ENCODE measurements at regions not wholly inside any gene's neighbourhood (a gene's known extent, or its start where the extent isn't known, plus 50 kb on each side); places are given as distances from the start of the nearest gene placed in this dataset.
A peak's percentile ranks its signal among the peaks of the same experiment; 100 is the strongest.

- H3K9me3 ChIP-seq, result peaks cover 0 to 17% (median 0%) of the 10 kb centered on the region in 12 donors
- intact Hi-C loops (cut with DNase I), result no loop called here
- H3K4me1 ChIP-seq, result no peaks in the 10 kb centered on the region
- DNase-seq (no peak), ATAC-seq (no peak)
- H3K4me3 ChIP-seq, result no peak overlapping the region
- H3K27me3 ChIP-seq, result no peaks in the 10 kb centered on the region
- no peak overlapping the region for H3K27ac ChIP-seq
- 5 to 29% (median 12%) methylated on average over 1 of the region's 1 CpG for WGBS, 4 donors
- H3K36me3 ChIP-seq, result no peaks in the 10 kb centered on the region
- TF ChIP-seq POLR2A (IDR thresholded peaks at IDR 0.05) (no peak), CTCF (IDR thresholded peaks at IDR 0.05) (no peak)
Observed at GRCh38 chr1:71324671-71325267, 243.9 kb upstream of the ZRANB2 start.

GRCh38 chr1:71312545-71312944, 231.7 kb upstream of the ZRANB2 start:
- WGBS, 4 donors, result 42 to 61% (median 52%) methylated on average over 2 of the region's 2 CpGs
- Histone ChIP-seq H3K9me3 (peaks cover 0 to 21% (median 0%) of the 10 kb centered on the region in 12 donors), H3K4me1 (no peaks in the 10 kb centered on the region), H3K27me3 (no peaks in the 10 kb centered on the region), H3K4me3 (peak overlapping the region in 1 of 12 donors; percentile 1), H3K36me3 (no peaks in the 10 kb centered on the region), H3K27ac (no peak overlapping the region)
- ATAC-seq (no peak), DNase-seq (no peak)
- TF ChIP-seq CTCF (IDR thresholded peaks at IDR 0.05) (no peak), POLR2A (IDR thresholded peaks at IDR 0.05) (no peak)
- intact Hi-C loops (cut with DNase I), result no loop called here

GRCh38 chr1:71311376-71311775, 230.5 kb upstream of the ZRANB2 start:
- peaks cover 0 to 21% (median 0%) of the 10 kb centered on the region in 12 donors for H3K9me3 ChIP-seq
- H3K4me3 ChIP-seq, result no peak overlapping the region
- no peaks in the 10 kb centered on the region for H3K36me3 ChIP-seq
- TF ChIP-seq POLR2A (IDR thresholded peaks at IDR 0.05) (no peak), CTCF (IDR thresholded peaks at IDR 0.05) (no peak)
- WGBS, 4 donors, result 49 to 60% (median 57%) methylated on average over 1 of the region's 1 CpG
- no peak for ATAC-seq
- H3K27me3 ChIP-seq, result no peaks in the 10 kb centered on the region
- no peaks in the 10 kb centered on the region for H3K4me1 ChIP-seq
- no peak overlapping the region for H3K27ac ChIP-seq
- intact Hi-C loops (cut with DNase I), result no loop called here
- DNase-seq, result no peak

- DNase-seq (peak in 2 of 5 donors; percentile 21 to 22), ATAC-seq (peak in 1 of 4 donors; percentile 54)
- Histone ChIP-seq H3K4me1 (no peaks in the 10 kb centered on the region), H3K27ac (no peak overlapping the region), H3K4me3 (no peak overlapping the region), H3K9me3 (no peaks in the 10 kb centered on the region), H3K36me3 (no peaks in the 10 kb centered on the region), H3K27me3 (no peaks in the 10 kb centered on the region)
- intact Hi-C loops (cut with DNase I), result no loop called here
- TF ChIP-seq POLR2A (IDR thresholded peaks at IDR 0.05) (no peak), CTCF (IDR thresholded peaks at IDR 0.05) (no peak)
Observed at GRCh38 chr1:71307451-71307850, 226.6 kb upstream of the ZRANB2 start.
